MM.1S (cell line): ENCODE measurements at regions not wholly inside any gene's neighbourhood (a gene's known extent, or its start where the extent isn't known, plus 50 kb on each side); places are given as distances from the start of the nearest gene placed in this dataset.

Experiments
- DNase-seq: peaks from one replicate; pipeline ENCODE4 v3.0.0-alpha.2; 2015
- H2AFZ ChIP-seq: fragments of 300-600 bp; sonication (generic); 2 replicates; pipeline ENCODE4 v1.6.0; 2016; ENCODE audit warnings: antibody characterized with exemption, low read length
- H3F3A ChIP-seq: fragments of 300-600 bp; sonication (generic); 2 replicates; pipeline ENCODE4 v1.6.1; 2016; ENCODE audit warnings: mild to moderate bottlenecking, antibody characterized with exemption, low read length, moderate library complexity, mixed read lengths; ENCODE audit not compliant: insufficient read depth
- H3K27ac ChIP-seq: fragments of 300-600 bp; sonication (generic); 2 replicates; pipeline ENCODE4 v1.5.1; 2016; ENCODE audit warnings: mild to moderate bottlenecking, low read length
- H3K27me3 ChIP-seq: fragments of 300-600 bp; sonication (generic); replicated peaks from 2 replicates; pipeline ENCODE4 v1.6.0; 2016; ENCODE audit warnings: low read length; ENCODE audit not compliant: insufficient read depth
- H3K36me3 ChIP-seq: fragments of 300-600 bp; sonication (generic); replicated peaks from 2 replicates; pipeline ENCODE4 v1.6.1; 2016; ENCODE audit warnings: mild to moderate bottlenecking, low read length, mixed read lengths; ENCODE audit not compliant: insufficient read depth
- H3K4me1 ChIP-seq: fragments of 300-600 bp; sonication (generic); 2 replicates; pipeline ENCODE4 v1.6.1; 2016; ENCODE audit warnings: low read length, mixed read lengths
- H3K4me2 ChIP-seq: fragments of 300-600 bp; sonication (generic); 2 replicates; pipeline ENCODE4 v1.6.0; 2016; ENCODE audit warnings: low read depth, low read length
- H3K4me3 ChIP-seq: fragments of 300-600 bp; sonication (generic); 2 replicates; pipeline ENCODE4 v1.5.1; 2016; ENCODE audit warnings: low read length, mixed read lengths
- H3K79me2 ChIP-seq: fragments of 300-600 bp; sonication (generic); 2 replicates; pipeline ENCODE4 v1.6.1; 2016; ENCODE audit warnings: mixed run types, low read length, mixed read lengths
- H3K9ac ChIP-seq: fragments of 300-600 bp; sonication (generic); 2 replicates; pipeline ENCODE4 v1.6.1; 2016; ENCODE audit warnings: low read length, mixed read lengths
- H3K9me2 ChIP-seq: fragments of 300-600 bp; sonication (generic); replicated peaks from 2 replicates; pipeline ENCODE4 v1.6.1; 2016; ENCODE audit warnings: mild to moderate bottlenecking, low read length, mixed read lengths; ENCODE audit not compliant: insufficient read depth
- H3K9me3 ChIP-seq: fragments of 300-600 bp; sonication (generic); replicated peaks from 2 replicates; pipeline ENCODE4 v1.6.1; 2016; ENCODE audit warnings: mild to moderate bottlenecking, low read length, mixed read lengths; ENCODE audit not compliant: insufficient read depth
- H4K20me1 ChIP-seq: fragments of 300-600 bp; sonication (generic); 2 replicates; pipeline ENCODE4 v1.6.1; 2016; ENCODE audit warnings: mild to moderate bottlenecking, low read length, moderate library complexity, mixed read lengths; ENCODE audit not compliant: insufficient read depth
- EZH2 ChIP-seq: fragments of 300-600 bp; sonication (generic); optimal IDR thresholded peaks from 2 replicates; pipeline ENCODE3; 2017; ENCODE audit warnings: low read depth, mild to moderate bottlenecking, antibody characterized with exemption, low read length, mixed read lengths
- EZH2phosphoT487 ChIP-seq: fragments of 300-600 bp; sonication (generic); IDR thresholded peaks from 2 replicates; pipeline ENCODE4 v1.6.1; 2018; ENCODE audit warnings: antibody characterized with exemption, low read length
- TF ChIP-seq, protein P1 (sequence below): fragments of 300-600 bp; sonication (generic); IDR thresholded peaks from 2 replicates; pipeline ENCODE4 v1.5.1; 2016; ENCODE audit warnings: antibody characterized with exemption, low read length, mixed read lengths

DNA sequence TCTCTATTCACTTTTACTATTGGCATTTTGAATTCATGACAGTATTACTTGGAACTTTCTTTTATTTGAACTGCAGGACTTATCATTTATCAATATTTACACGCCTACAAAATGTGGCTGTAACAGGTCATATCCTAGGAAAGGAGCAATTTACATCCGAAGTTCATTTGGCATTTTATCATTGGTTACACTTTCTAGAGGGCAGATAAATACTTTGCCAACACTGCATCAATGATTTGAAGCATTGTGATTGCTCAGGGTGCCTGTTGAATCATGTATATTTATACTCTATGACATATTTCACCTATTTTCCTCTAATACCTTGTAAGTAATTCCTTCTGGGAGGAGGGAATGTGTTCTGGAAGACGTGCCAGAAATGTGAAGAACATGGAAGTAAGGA is 136.7 kb downstream of the MID1IP1 start:
- no peaks in the 10 kb centered on the region for H3K4me1 ChIP-seq
- H4K20me1 ChIP-seq: no peaks in the 10 kb centered on the region
- H3K27me3 ChIP-seq: no peaks in the 10 kb centered on the region

DNA sequence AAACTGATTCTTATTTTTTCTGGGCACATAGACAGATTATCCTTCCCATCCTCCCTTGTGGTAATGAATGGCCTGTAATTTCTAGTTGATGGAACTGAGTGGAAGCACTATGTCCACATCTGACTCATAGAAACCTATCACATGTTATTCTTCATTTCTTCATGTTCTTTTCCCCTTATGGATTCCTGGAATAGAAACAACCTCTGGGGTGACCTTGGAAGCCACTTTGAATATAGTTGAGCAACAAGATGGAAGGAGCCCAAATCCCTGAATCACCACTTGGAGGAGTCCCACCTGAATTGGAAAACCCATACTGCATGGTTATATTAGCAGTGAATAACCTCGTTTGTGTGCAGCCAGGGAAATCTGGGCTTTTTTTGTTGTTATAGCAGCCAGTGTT is 137.8 kb downstream of the MID1IP1 start:
- Histone ChIP-seq H3K79me2 (no peaks in the 10 kb centered on the region), H3K4me1 (no peaks in the 10 kb centered on the region), H3K27ac (no peak overlapping the region), H3K4me2 (no peak overlapping the region), H3K9ac (no peak overlapping the region), H3K9me3 (no peaks in the 10 kb centered on the region), H3K4me3 (no peak overlapping the region), H3K9me2 (no peaks in the 10 kb centered on the region), H2AFZ (no peak overlapping the region), H4K20me1 (no peaks in the 10 kb centered on the region), H3K27me3 (no peaks in the 10 kb centered on the region), H3F3A (no peaks in the 10 kb centered on the region), H3K36me3 (no peaks in the 10 kb centered on the region)
- DNase-seq: no peak
- TF ChIP-seq EZH2phosphoT487 (no peak), EZH2 (no peak)
- TF ChIP-seq, protein P1, sequence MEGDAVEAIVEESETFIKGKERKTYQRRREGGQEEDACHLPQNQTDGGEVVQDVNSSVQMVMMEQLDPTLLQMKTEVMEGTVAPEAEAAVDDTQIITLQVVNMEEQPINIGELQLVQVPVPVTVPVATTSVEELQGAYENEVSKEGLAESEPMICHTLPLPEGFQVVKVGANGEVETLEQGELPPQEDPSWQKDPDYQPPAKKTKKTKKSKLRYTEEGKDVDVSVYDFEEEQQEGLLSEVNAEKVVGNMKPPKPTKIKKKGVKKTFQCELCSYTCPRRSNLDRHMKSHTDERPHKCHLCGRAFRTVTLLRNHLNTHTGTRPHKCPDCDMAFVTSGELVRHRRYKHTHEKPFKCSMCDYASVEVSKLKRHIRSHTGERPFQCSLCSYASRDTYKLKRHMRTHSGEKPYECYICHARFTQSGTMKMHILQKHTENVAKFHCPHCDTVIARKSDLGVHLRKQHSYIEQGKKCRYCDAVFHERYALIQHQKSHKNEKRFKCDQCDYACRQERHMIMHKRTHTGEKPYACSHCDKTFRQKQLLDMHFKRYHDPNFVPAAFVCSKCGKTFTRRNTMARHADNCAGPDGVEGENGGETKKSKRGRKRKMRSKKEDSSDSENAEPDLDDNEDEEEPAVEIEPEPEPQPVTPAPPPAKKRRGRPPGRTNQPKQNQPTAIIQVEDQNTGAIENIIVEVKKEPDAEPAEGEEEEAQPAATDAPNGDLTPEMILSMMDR: no peak

More for the DNA sequence above, 136.7 kb downstream of the MID1IP1 start:
- Histone ChIP-seq H3K9me3 (no peaks in the 10 kb centered on the region), H3K4me3 (no peak overlapping the region), H3K79me2 (no peaks in the 10 kb centered on the region), H2AFZ (no peak overlapping the region), H3K27ac (no peak overlapping the region), H3K36me3 (no peaks in the 10 kb centered on the region), H3F3A (no peaks in the 10 kb centered on the region), H3K9me2 (no peaks in the 10 kb centered on the region), H3K4me2 (no peak overlapping the region), H3K9ac (no peak overlapping the region)
- TF ChIP-seq EZH2 (no peak), EZH2phosphoT487 (no peak)
- TF ChIP-seq, protein P1: no peak
- no peak for DNase-seq

DNA sequence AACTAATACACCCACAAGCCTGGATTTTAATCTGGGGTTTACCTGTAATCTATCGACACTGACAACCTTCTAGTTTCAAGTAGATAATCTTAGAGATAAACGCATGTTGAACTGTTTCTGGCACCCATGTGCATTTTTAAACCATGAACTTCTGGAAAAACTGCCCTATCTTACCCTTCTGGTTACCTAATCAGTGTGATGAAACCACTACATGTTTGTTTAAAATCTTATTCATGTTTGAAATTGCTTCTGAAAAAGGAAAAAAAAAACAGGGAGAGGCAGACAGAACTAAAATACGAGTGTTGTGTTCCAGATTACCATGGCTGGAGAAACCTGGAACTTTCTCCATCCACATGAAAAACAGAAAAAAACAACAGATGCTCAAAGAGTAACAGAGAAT is 139.3 kb downstream of the MID1IP1 start:
- Histone ChIP-seq H3K4me2 (no peak overlapping the region), H3K4me3 (no peak overlapping the region), H3K9me3 (no peaks in the 10 kb centered on the region), H4K20me1 (no peaks in the 10 kb centered on the region), H3K27me3 (no peaks in the 10 kb centered on the region), H3K27ac (no peak overlapping the region), H3K9me2 (no peaks in the 10 kb centered on the region), H3K9ac (no peak overlapping the region), H3K4me1 (no peaks in the 10 kb centered on the region), H3K36me3 (no peaks in the 10 kb centered on the region), H2AFZ (no peak overlapping the region), H3K79me2 (no peaks in the 10 kb centered on the region), H3F3A (no peaks in the 10 kb centered on the region)
- DNase-seq: no peak
- TF ChIP-seq, protein P1: no peak
- no peak for TF ChIP-seq EZH2phosphoT487
